Astrocyte of the cerebellum (primary cell): ENCODE measurements at regions not wholly inside any gene's neighbourhood (a gene's known extent, or its start where the extent isn't known, plus 50 kb on each side); places are given as distances from the start of the nearest gene placed in this dataset.

Experiments
- DNase-seq: peaks from one replicate; pipeline ENCODE4 v3.0.0-alpha.2; 2011; ENCODE audit warnings: low read depth
- H3K4me3 ChIP-seq: 2 replicates; pipeline ENCODE4 v1.5.1; 2011; ENCODE audit warnings: mild to moderate bottlenecking, low read depth, low read length, moderate library complexity
- in situ Hi-C: cut with HindIII; loops from 2 replicates; pipeline ENCODE4 v1.10.0; 2017; ENCODE audit warnings: low sequenced_read_pairs
- TF ChIP-seq, protein P1 (sequence below): IDR thresholded peaks from 2 replicates; pipeline ENCODE4 v1.5.1; 2012; ENCODE audit warnings: low read length, low read depth, moderate library complexity, mild to moderate bottlenecking; ENCODE audit errors: missing control alignments

- H3K4me3 ChIP-seq = no peak overlapping the region
- in situ Hi-C loops = no loop called here
- TF ChIP-seq, protein P1, sequence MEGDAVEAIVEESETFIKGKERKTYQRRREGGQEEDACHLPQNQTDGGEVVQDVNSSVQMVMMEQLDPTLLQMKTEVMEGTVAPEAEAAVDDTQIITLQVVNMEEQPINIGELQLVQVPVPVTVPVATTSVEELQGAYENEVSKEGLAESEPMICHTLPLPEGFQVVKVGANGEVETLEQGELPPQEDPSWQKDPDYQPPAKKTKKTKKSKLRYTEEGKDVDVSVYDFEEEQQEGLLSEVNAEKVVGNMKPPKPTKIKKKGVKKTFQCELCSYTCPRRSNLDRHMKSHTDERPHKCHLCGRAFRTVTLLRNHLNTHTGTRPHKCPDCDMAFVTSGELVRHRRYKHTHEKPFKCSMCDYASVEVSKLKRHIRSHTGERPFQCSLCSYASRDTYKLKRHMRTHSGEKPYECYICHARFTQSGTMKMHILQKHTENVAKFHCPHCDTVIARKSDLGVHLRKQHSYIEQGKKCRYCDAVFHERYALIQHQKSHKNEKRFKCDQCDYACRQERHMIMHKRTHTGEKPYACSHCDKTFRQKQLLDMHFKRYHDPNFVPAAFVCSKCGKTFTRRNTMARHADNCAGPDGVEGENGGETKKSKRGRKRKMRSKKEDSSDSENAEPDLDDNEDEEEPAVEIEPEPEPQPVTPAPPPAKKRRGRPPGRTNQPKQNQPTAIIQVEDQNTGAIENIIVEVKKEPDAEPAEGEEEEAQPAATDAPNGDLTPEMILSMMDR = no peak
- DNase-seq = no peak
These were observed 112.8 kb upstream of the RESF1 start for GRCh38 chr12:31846405-31846804.

DNA sequence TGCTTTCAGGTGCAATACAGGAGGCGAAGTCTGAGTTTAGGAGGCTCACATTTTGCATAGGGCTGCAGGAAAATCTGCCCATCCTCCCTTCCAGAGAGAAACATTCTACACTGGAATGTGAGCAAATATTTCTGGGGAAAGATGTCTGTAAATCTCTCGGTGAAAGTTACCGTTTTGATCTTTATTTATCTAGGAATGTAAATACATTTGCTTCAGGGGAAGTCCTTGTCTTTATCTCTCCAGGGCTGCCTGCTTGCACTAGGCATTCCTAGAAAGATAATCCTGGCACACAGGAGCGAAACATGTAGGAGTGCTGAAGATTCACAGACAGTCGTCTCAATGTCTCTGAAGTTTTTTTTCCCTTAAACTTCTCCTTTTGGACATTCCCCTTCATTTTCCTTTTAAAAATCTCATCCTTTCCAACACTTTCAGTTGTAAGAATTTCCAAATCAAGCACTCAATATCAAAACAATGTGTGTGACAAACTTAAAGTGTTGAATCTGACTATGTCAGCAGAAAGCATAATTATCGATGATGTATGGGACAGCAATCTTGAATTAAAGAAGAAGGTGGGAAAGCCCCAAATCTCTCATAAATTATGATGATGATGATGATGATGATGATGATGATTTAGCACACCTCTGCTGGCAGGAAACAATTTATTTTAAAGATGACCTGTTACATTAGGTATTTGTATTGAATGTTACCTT, 113.4 kb upstream of the RESF1 start:
- DNase-seq = no peak
- in situ Hi-C loops = no loop called here
- no peak overlapping the region for H3K4me3 ChIP-seq
- TF ChIP-seq, protein P1 = no peak

- no peak for DNase-seq
- no peak overlapping the region for H3K4me3 ChIP-seq
- TF ChIP-seq, protein P1 = no peak
- in situ Hi-C loops = no loop called here
These were observed 114.7 kb upstream of the AMN1 start for GRCh38 chr12:31843398-31844095.

DNA sequence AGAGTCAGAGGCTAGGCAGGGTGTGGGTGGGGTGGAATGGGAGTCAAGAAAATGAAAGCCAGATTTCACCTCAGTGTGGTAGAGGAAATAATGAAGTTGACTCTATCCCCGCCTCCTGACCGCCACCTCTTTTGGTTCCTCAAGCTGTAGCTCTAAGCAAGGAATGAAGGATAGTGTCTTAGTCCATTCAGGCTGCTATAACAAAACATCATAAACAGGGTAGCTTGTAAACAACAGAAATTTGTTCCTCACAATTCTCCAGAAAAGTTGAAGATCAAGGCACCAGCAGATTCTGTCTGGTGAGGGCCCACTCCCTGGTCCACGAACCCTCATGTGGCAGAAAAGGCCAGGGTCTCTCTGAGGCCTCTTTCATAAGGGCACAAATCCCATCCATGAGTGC, 109.1 kb upstream of the AMN1 start:
- in situ Hi-C loops = no loop called here

DNA sequence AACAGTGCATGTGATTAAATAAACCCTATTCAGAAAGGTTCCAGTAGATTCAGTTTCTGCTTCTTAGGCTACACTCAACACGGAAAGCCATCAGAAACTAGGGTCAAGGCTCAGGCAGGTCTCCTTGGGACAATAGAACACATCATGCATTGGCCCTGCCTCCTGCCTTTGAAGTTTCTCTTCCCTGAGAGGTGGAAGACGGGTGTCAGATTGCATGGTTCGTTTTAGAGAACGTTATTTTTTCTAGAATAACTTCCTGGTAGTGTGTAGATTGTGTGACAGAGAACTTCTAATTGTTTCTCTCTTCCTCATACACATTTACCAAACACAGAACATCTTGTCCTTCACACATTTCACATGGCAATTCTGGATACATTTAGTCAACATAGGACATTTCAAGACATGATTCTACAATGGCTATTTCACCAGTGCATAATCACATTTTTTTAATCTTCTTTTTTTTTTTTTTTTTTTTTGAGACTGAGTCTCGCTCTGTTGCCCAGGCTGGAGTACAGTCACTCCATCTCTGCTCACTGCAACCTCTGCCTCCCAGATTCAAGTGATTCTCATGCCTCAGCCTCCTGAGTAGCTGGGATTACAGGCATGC, 106.6 kb upstream of the AMN1 start:
- in situ Hi-C loops = no loop called here
- DNase-seq = no peak
- no peak overlapping the region for H3K4me3 ChIP-seq
- TF ChIP-seq, protein P1 = no peak

More for the DNA sequence above, 109.1 kb upstream of the AMN1 start:
- no peak for DNase-seq
- H3K4me3 ChIP-seq = no peak overlapping the region
- TF ChIP-seq, protein P1 = no peak

- TF ChIP-seq, protein P1 = no peak
- no peak overlapping the region for H3K4me3 ChIP-seq
- in situ Hi-C loops = no loop called here
- no peak for DNase-seq
These were observed 105.3 kb upstream of the AMN1 start for GRCh38 chr12:31834150-31834549.
